ENCODE measurements at regions not wholly inside any gene's neighbourhood (a gene's known extent, or its start where the extent isn't known, plus 50 kb on each side); places are given as distances from the start of the nearest gene placed in this dataset.

DNA sequence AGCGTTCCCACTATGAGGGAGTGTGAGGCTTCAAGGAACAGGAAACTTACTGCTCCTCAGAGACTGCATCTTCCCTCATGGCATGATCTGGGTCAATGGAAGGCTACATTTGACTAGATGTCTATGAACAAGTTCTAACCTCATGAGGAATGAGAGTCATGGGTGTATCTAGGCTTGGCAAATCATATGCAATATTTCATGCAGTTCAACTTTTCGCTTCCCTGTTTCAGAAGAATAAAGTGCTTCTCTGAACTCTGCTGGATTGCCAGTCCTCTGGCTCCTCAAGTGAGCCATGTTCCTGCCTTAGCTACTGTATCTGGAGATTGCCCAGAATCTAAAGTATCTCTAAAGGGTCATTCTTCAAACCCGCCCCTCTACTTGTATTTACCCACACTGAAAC lies 54.3 kb upstream of the SEMA3A start:
- Mint-ChIP-seq H3K27me3 (no peaks in the 10 kb centered on the region), H3K27ac (no peak overlapping the region), H3K4me1 (no peaks in the 10 kb centered on the region), H3K9me3 (no peaks in the 10 kb centered on the region), H3K36me3 (ENCODE audit: low read depth) (no peaks in the 10 kb centered on the region), H3K4me3 (no peak overlapping the region)
- ChIA-PET CTCF (no interaction called here), POLR2A (no interaction called here)
- DNase-seq = no peak

DNA sequence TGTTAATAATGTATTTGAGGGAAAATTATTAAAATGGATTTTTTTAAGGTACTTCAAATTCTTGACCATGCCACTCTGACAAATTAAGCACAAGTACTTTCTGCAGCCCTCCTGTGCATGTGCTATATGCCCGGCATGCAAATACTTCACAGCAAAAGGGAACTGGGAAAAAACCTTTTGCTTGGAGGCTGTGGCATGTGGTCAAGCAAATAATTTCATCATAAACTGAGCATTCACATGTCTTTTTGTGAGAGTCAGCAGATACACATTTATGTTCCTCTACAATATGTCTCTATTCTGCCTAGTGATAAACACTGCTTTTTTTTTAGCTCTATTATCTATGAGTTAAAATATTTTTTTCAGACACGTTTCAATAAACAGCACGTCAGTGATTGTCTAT lies 53.7 kb upstream of the SEMA3A start:
- POLR2A ChIA-PET = no interaction called here
- no peaks in the 10 kb centered on the region for H3K27me3 Mint-ChIP-seq
- no peak overlapping the region for H3K27ac Mint-ChIP-seq

DNA sequence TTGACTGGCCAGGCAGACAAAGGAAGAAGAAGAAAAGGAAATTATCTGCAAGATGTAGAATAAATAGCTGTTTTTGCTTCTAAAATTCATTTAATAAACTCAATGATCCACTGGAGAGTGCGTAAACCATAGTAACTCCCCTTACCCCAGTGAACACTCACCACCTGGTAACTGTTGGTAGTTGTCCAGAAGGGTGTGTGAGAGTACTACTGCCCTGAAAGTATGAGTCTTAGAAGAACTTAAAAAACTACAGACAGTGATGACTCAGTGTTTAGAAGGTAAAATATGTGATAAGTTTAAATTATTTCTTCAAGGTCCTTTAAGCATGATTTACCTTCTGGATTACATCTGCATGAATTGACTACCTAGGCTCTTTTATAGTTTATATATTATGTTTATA lies 53.0 kb upstream of the SEMA3A start:
- Mint-ChIP-seq H3K27me3 (no peaks in the 10 kb centered on the region), H3K9me3 (peaks cover 3% of the 10 kb centered on the region), H3K27ac (no peak overlapping the region), H3K36me3 (ENCODE audit: low read depth) (no peaks in the 10 kb centered on the region), H3K4me3 (no peak overlapping the region), H3K4me1 (no peaks in the 10 kb centered on the region)
- POLR2A ChIA-PET = no interaction called here
- CTCF ChIA-PET = no interaction called here
- DNase-seq = no peak

More for the DNA sequence above, 53.7 kb upstream of the SEMA3A start:
- CTCF ChIA-PET = no interaction called here
- no peaks in the 10 kb centered on the region for H3K4me1 Mint-ChIP-seq
- no peak overlapping the region for H3K4me3 Mint-ChIP-seq
- DNase-seq = no peak
- H3K9me3 Mint-ChIP-seq = no peaks in the 10 kb centered on the region
- H3K36me3 Mint-ChIP-seq (ENCODE audit: low read depth) = no peaks in the 10 kb centered on the region

DNA sequence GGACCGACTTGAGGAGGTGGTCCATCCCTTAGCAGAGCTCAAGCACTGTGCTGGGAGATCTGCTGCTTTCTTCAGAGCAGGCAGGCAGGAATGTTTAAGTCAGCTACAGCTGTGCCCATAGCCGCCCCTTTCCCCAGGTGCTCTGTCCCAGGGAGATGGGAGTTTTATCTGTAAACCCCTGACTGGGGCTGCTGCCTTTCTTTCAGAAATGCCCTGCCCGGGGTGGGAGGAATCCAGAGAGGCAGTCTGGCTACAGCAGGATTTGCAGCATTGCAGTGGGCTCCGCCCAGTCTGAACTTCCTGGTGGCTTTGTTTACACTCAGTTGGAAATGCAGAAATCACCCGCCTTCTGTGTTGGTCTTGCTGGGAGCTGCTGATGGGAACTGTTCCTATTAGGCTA lies 51.2 kb upstream of the SEMA3A start:
- no peak overlapping the region for H3K4me3 Mint-ChIP-seq
- POLR2A ChIA-PET = no interaction called here
- H3K27ac Mint-ChIP-seq = no peak overlapping the region
- H3K27me3 Mint-ChIP-seq = no peaks in the 10 kb centered on the region
- peaks cover 3% of the 10 kb centered on the region for H3K9me3 Mint-ChIP-seq
- no peak for DNase-seq
- CTCF ChIA-PET = no interaction called here
- H3K4me1 Mint-ChIP-seq = no peaks in the 10 kb centered on the region
- no peaks in the 10 kb centered on the region for H3K36me3 Mint-ChIP-seq (ENCODE audit: low read depth)

All from activated CD4-positive, alpha-beta T cell treated with anti-CD3 and anti-CD28 coated beads, Interleukin-2, amount 10 ng/mL, durations not matched to agents 7 days and 5 days (primary cell).